DMS114 treated with DMSO at 0.1 percent for 48 hours (cell line): ENCODE measurements at regions not wholly inside any gene's neighbourhood (a gene's known extent, or its start where the extent isn't known, plus 50 kb on each side); places are given as distances from the start of the nearest gene placed in this dataset.

ENCODE experiments used
- DNase-seq: peaks from one replicate; lab custom pipeline; 2025; ENCODE audit not compliant: unreplicated experiment; lab: John Stamatoyannopoulos, UW

GRCh38 chr11:95717314-95717713 is 72.3 kb downstream of the FAM76B start:
- DNase-seq = no peak

- DNase-seq = no peak
These were observed 73.3 kb downstream of the FAM76B start for GRCh38 chr11:95716266-95716665.

DNA sequence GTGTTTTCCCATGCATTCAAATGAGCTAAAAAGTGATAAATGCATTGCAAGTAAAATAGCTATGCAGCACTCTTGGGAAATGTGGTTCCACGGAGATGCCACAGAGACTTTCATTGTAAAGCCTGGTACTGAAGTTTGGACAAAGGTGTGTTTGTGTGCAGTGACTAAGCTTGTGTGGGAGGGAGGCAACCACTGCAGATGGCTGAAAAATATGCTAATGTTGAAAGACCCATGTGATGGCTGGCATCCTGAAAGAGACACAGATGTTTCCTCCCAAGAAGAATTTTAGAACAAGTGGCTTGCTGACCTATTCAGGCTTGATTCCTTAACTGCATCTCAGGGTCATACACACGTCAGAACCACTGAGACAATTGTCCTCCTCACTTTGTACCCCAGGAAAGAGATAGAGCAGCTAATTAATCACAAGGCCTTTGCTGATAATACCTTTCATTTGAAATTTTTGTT is 73.8 kb downstream of the FAM76B start:
- DNase-seq = no peak

DNA sequence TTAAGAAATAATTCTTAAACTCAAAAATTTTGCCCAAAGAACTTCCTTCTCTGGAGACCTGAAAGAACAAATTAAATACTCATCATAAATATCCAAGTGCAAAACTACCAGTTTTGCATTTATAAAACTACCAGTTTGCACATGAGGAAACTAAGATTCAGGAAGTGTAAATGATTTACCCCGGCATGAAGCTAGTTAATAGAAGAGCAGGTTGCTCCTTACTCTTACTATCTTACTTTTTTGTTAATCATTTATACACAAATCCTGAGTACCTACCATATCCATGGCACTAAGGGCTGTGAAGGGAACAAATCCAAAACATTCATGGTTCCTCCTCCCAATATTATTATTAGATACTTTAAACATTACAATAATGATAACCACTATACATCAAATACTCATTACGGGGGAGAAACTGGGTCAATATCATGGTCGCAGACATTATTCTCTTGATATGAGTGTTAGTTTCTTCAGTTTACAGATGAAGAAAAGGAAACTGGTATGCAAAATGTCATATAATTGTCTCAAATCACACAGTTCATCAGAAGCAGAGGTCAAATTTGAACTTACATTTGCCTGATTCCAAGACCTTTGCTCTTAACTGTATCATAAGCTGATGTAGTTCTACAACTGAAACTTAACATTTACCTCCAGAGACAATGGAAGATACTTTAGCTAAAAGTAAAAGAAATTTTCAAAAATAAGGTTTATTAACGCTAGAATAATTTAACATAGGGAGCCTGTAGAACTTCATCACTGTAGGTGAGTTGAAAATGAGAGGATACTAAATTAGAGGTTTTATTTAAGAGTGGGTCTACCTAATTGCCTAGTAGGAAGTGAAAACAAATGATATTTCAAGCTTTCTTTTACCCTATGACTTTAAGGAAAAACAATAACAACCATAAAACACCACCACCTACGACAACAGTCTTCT is 74.5 kb downstream of the FAM76B start:
- no peak for DNase-seq

- no peak for DNase-seq
These were observed 76.2 kb downstream of the FAM76B start for GRCh38 chr11:95713428-95713827.

GRCh38 chr11:95711945-95712221 is 77.7 kb downstream of the FAM76B start:
- DNase-seq = no peak

DNA sequence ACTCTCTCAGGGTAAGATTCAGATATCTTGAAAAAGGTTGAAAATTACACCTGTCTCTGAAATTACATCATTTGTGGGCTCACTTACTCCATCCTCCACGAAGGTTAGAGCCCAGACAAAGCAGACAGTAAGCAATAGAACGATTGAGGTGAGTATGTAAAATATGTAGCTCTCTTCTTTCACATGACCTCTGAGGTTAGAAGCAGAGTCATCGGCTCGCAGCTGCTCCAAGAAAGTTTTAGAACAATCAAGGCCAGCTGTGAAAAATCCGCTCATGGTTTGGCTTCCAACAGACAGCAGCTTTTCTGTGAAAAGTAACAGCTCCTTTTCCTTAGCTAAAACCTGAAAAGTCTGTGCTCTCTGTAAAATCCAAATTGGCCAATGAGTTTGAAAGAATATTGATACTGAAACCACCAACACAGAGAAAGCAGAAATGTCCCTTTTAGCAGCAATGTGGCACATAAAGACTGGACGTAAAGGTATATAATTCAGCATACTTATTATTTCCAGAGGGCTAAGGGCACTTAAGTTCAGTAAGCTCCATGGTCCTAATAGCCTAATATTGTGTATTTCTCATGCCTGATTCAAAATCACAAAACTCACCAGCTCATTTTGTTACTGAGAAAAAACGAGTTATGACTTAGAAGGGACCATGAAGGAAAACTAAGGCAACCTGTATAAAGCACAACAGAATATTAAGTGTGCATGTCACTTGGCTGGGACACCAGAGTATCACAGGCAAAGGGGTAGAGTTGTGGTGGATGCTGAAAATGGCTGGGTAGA is 78.2 kb downstream of the FAM76B start:
- DNase-seq = no peak

DNA sequence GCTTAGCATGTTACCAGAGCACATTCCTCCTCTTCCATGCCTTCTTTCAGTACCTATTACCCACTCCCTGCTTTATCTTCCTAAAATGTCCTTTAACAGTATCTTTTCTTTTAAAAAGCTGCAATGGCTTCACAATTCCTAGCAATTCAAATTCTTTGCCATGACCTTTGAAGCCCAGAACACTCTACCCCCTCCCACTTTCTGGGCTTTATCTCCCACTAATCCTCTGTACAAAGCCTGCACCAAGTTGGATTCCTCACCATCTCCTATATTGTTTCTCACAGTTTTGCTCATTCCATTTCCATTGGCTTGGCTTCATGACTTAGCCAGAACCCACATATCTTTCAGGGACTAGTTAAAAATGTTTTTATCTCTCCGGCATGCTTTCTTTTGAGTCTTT is 80.9 kb downstream of the FAM76B start:
- DNase-seq = no peak

DNA sequence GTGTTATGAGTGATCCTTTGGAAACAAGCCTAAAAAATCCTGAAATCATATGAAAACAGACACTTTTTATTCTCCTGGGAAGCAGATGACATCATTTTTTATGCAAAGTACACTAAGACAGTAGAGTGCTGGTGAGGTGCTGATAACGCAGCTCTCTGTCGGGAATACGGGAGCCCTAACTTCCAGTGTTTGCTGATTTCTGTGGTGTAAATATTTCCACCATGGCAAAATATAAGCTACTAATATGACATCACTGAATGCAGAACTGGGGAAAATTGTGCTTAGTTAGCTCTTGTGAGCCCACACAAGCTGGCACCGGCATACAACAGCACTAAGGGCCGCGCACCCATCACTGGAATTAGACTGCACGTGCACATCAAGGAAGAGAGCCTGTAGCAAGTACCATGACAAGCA is 82.6 kb downstream of the FAM76B start:
- DNase-seq = no peak

DNA sequence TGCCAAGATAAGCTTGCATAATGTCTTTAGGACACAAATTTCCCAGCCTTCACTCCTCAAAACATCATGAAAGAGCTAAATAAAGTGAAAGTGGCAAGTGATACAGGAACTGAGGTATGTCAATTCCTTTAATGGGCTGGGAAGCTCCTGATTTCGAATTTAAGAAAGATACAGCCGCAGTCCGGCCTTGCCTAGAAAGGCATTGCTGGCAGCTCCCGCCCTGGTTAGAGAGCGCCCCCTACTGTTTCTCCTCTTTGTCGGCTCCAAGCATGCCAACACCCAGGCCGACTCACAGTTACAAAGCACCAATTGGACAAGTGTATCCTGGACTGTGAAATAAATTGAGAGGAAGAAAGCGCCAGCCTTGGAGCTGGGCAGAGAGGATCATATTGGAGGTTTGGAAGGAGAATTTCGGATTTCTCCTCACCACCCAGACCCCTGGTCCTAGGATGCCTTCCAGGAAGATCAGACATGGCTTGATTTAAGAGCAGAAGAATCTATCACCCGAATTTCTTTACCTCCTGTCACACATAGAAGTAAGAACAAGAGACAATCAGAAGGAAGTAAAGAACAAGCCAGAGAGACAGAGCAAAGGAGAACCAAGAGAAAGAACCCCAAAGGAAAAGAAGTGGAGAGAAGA is 84.0 kb downstream of the FAM76B start:
- peak; percentile 8 for DNase-seq

GRCh38 chr11:95704865-95705264 is 84.7 kb downstream of the FAM76B start:
- no peak for DNase-seq

- no peak for DNase-seq
These were observed 86.5 kb downstream of the FAM76B start for GRCh38 chr11:95703049-95703448.

GRCh38 chr11:95702526-95702925 is 87.1 kb downstream of the FAM76B start:
- no peak for DNase-seq

- DNase-seq = no peak
These were observed 89.1 kb downstream of the FAM76B start for GRCh38 chr11:95700471-95700817.

DNA sequence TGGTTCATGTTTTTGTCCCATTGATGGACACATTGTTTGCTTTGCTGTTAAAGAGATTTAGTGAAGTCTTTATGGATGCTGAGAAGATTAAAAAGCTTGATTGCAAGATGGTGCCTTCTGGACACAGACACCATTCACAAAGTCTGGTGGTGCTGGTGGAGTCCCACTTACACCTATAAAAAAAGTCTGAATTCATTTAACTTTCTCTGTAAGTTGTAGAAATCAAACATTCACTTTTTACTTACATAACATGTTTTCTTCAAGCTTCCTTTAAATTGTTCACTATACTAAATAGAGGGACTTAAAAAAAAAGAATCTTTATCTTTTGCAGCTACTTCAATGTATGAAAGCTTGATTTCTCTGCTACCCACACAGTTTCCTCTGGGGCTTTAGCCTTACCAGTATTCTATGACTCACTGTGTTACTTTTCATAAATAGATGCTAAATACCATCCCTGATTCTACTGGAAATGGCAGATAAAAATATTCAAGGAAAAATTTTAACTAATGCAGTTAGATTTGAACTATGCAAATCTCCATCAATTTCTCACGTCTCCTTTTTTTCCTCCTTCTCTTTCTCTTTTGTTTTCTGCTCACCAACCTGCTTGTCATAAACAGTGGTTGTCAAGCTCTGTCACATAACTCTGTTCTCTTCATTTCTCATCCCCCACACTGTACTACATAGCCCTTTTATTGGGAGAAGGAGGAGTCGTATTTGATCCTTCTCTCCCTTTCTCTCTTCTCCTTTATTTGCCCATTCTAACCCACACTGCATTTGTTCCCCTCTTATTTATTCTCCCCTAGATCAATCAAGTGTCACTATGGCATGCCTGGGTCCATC is 89.7 kb downstream of the FAM76B start:
- DNase-seq = no peak

GRCh38 chr11:95698676-95699557 is 90.7 kb downstream of the FAM76B start:
- no peak for DNase-seq

DNA sequence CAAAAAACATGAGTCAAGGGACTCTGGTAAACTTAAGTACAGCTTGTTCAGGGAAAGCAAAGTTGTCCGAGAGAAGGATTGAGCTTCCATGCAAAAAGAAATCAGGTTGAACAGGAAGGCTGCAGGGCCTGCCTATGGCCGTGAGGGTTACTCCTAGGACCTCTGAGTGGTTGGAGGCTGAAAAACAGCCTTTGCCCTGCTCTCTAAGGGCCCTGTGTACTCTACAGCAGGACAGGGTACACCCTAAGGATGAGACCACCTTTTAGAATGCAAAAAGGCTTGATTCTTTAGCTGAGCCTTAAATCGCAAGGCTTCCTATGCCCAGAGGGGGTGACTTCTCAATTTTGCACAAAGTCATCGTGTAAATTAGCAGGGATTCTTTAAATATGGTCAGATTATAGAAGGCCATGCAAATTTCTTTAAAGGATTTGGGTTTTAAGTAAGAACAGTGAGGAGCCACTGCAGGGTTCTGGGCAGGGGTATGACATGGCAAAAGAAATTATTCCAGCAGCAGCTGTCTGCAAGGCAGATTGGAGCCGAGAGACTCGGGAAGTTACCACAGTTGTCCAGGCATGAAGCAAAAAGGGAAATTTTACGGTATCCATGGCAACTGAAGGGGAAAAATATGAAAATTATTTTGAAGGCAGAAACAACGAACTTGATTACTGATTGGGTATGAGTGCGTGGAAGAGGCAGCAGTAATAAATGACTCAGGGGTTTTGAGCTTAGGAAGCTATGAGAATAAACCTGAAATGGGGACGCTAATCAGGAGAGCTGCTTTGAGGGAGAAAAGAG is 91.8 kb downstream of the FAM76B start:
- DNase-seq = no peak

- no peak for DNase-seq
These were observed 94.4 kb downstream of the FAM76B start for GRCh38 chr11:95695181-95695580.

- no peak for DNase-seq
These were observed 96.3 kb downstream of the FAM76B start for GRCh38 chr11:95693298-95693697.
